MM.1S (cell line): ENCODE measurements at regions not wholly inside any gene's neighbourhood (a gene's known extent, or its start where the extent isn't known, plus 50 kb on each side); places are given as distances from the start of the nearest gene placed in this dataset.

Source experiments
- DNase-seq: peaks from one replicate; pipeline ENCODE4 v3.0.0-alpha.2; 2015
- H2AFZ ChIP-seq: fragments of 300-600 bp; sonication (generic); 2 replicates; pipeline ENCODE4 v1.6.0; 2016; ENCODE audit warnings: antibody characterized with exemption, low read length
- H3F3A ChIP-seq: fragments of 300-600 bp; sonication (generic); 2 replicates; pipeline ENCODE4 v1.6.1; 2016; ENCODE audit warnings: mild to moderate bottlenecking, antibody characterized with exemption, low read length, moderate library complexity, mixed read lengths; ENCODE audit not compliant: insufficient read depth
- H3K27ac ChIP-seq: fragments of 300-600 bp; sonication (generic); 2 replicates; pipeline ENCODE4 v1.5.1; 2016; ENCODE audit warnings: mild to moderate bottlenecking, low read length
- H3K27me3 ChIP-seq: fragments of 300-600 bp; sonication (generic); replicated peaks from 2 replicates; pipeline ENCODE4 v1.6.0; 2016; ENCODE audit warnings: low read length; ENCODE audit not compliant: insufficient read depth
- H3K36me3 ChIP-seq: fragments of 300-600 bp; sonication (generic); replicated peaks from 2 replicates; pipeline ENCODE4 v1.6.1; 2016; ENCODE audit warnings: mild to moderate bottlenecking, low read length, mixed read lengths; ENCODE audit not compliant: insufficient read depth
- H3K4me1 ChIP-seq: fragments of 300-600 bp; sonication (generic); 2 replicates; pipeline ENCODE4 v1.6.1; 2016; ENCODE audit warnings: low read length, mixed read lengths
- H3K4me2 ChIP-seq: fragments of 300-600 bp; sonication (generic); 2 replicates; pipeline ENCODE4 v1.6.0; 2016; ENCODE audit warnings: low read depth, low read length
- H3K4me3 ChIP-seq: fragments of 300-600 bp; sonication (generic); 2 replicates; pipeline ENCODE4 v1.5.1; 2016; ENCODE audit warnings: low read length, mixed read lengths
- H3K79me2 ChIP-seq: fragments of 300-600 bp; sonication (generic); 2 replicates; pipeline ENCODE4 v1.6.1; 2016; ENCODE audit warnings: mixed run types, low read length, mixed read lengths
- H3K9ac ChIP-seq: fragments of 300-600 bp; sonication (generic); 2 replicates; pipeline ENCODE4 v1.6.1; 2016; ENCODE audit warnings: low read length, mixed read lengths
- H3K9me2 ChIP-seq: fragments of 300-600 bp; sonication (generic); replicated peaks from 2 replicates; pipeline ENCODE4 v1.6.1; 2016; ENCODE audit warnings: mild to moderate bottlenecking, low read length, mixed read lengths; ENCODE audit not compliant: insufficient read depth
- H3K9me3 ChIP-seq: fragments of 300-600 bp; sonication (generic); replicated peaks from 2 replicates; pipeline ENCODE4 v1.6.1; 2016; ENCODE audit warnings: mild to moderate bottlenecking, low read length, mixed read lengths; ENCODE audit not compliant: insufficient read depth
- H4K20me1 ChIP-seq: fragments of 300-600 bp; sonication (generic); 2 replicates; pipeline ENCODE4 v1.6.1; 2016; ENCODE audit warnings: mild to moderate bottlenecking, low read length, moderate library complexity, mixed read lengths; ENCODE audit not compliant: insufficient read depth
- CTCF ChIP-seq: fragments of 300-600 bp; sonication (generic); IDR thresholded peaks from 2 replicates; pipeline ENCODE4 v1.5.1; 2016; ENCODE audit warnings: antibody characterized with exemption, low read length, mixed read lengths
- EZH2 ChIP-seq: fragments of 300-600 bp; sonication (generic); optimal IDR thresholded peaks from 2 replicates; pipeline ENCODE3; 2017; ENCODE audit warnings: low read depth, mild to moderate bottlenecking, antibody characterized with exemption, low read length, mixed read lengths
- EZH2phosphoT487 ChIP-seq: fragments of 300-600 bp; sonication (generic); IDR thresholded peaks from 2 replicates; pipeline ENCODE4 v1.6.1; 2018; ENCODE audit warnings: antibody characterized with exemption, low read length

- Histone ChIP-seq H3K4me1 (no peaks in the 10 kb centered on the region), H3K27me3 (no peaks in the 10 kb centered on the region), H3K4me3 (no peak overlapping the region), H3K4me2 (no peak overlapping the region), H3F3A (no peaks in the 10 kb centered on the region), H3K79me2 (no peaks in the 10 kb centered on the region), H3K9me3 (no peaks in the 10 kb centered on the region), H3K36me3 (no peaks in the 10 kb centered on the region), H3K27ac (no peak overlapping the region), H4K20me1 (no peaks in the 10 kb centered on the region), H3K9ac (no peak overlapping the region), H3K9me2 (no peaks in the 10 kb centered on the region), H2AFZ (no peak overlapping the region)
- TF ChIP-seq EZH2phosphoT487 (no peak), EZH2 (no peak), CTCF (no peak)
- DNase-seq, result no peak
Measured at GRCh38 chrX:9221781-9222180, 187.9 kb upstream of the FAM9B start.

- Histone ChIP-seq H3K79me2 (no peaks in the 10 kb centered on the region), H3K9me2 (no peaks in the 10 kb centered on the region), H2AFZ (no peak overlapping the region), H3K27ac (no peak overlapping the region), H3K9ac (no peak overlapping the region), H3K9me3 (no peaks in the 10 kb centered on the region), H3K27me3 (no peaks in the 10 kb centered on the region), H3K4me3 (no peak overlapping the region), H4K20me1 (no peaks in the 10 kb centered on the region), H3K4me2 (no peak overlapping the region), H3K36me3 (no peaks in the 10 kb centered on the region), H3F3A (no peaks in the 10 kb centered on the region), H3K4me1 (no peaks in the 10 kb centered on the region)
- DNase-seq, result no peak
- TF ChIP-seq CTCF, result no peak
- no peak for TF ChIP-seq EZH2
- no peak for TF ChIP-seq EZH2phosphoT487
Measured at GRCh38 chrX:9222299-9222698, 188.4 kb upstream of the FAM9B start.

- Histone ChIP-seq H3K4me2 (no peak overlapping the region), H3F3A (no peaks in the 10 kb centered on the region), H3K27ac (no peak overlapping the region), H3K4me3 (no peak overlapping the region), H4K20me1 (no peaks in the 10 kb centered on the region), H3K36me3 (no peaks in the 10 kb centered on the region), H3K79me2 (no peaks in the 10 kb centered on the region), H3K9ac (no peak overlapping the region), H3K9me2 (no peaks in the 10 kb centered on the region), H3K27me3 (no peaks in the 10 kb centered on the region), H2AFZ (no peak overlapping the region), H3K9me3 (no peaks in the 10 kb centered on the region), H3K4me1 (no peaks in the 10 kb centered on the region)
- DNase-seq, result no peak
- TF ChIP-seq EZH2 (no peak), EZH2phosphoT487 (no peak), CTCF (no peak)
Measured at GRCh38 chrX:9227276-9227675, 193.3 kb upstream of the FAM9B start.

- no peak overlapping the region for H3K27ac ChIP-seq
- no peak overlapping the region for H3K4me2 ChIP-seq
- DNase-seq, result no peak
- no peaks in the 10 kb centered on the region for H3K36me3 ChIP-seq
- no peaks in the 10 kb centered on the region for H3F3A ChIP-seq
- no peak overlapping the region for H2AFZ ChIP-seq
- no peaks in the 10 kb centered on the region for H3K79me2 ChIP-seq
- H3K9ac ChIP-seq, result no peak overlapping the region
- H3K4me1 ChIP-seq, result no peaks in the 10 kb centered on the region
- TF ChIP-seq EZH2, result no peak
- no peak for TF ChIP-seq CTCF
- TF ChIP-seq EZH2phosphoT487, result no peak
- H3K9me2 ChIP-seq, result no peaks in the 10 kb centered on the region
- no peaks in the 10 kb centered on the region for H4K20me1 ChIP-seq
- H3K9me3 ChIP-seq, result no peaks in the 10 kb centered on the region
- H3K4me3 ChIP-seq, result no peak overlapping the region
- no peaks in the 10 kb centered on the region for H3K27me3 ChIP-seq
Measured at GRCh38 chrX:9231491-9231890, 197.6 kb upstream of the FAM9B start.
